Activated CD4-positive, alpha-beta T cell treated with anti-CD3 and anti-CD28 coated beads for 36 hours (primary cell): ENCODE measurements at regions not wholly inside any gene's neighbourhood (a gene's known extent, or its start where the extent isn't known, plus 50 kb on each side); places are given as distances from the start of the nearest gene placed in this dataset.
"Not testable (repeated sequence)": the region's sequence is repeated elsewhere in the genome, so short reads cannot be mapped to it uniquely, and the experiment has no call there.

Experiments
- ATAC-seq: fragments of 200-7000 bp; cut with Tn5 transposase; one replicate; pipeline ENCODE4 v1.10.0; 2021; ENCODE audit warnings: mild to moderate bottlenecking, moderate library complexity
- CTCF ChIA-PET: fragments of 350-600 bp; sonication (Branson Sonifier 250); formaldehyde crosslinking; loops from one replicate; lab custom pipeline; 2021; ENCODE audit warnings: antibody characterized with exemption; lab: Charles Lee
- POLR2A ChIA-PET: fragments of 350-600 bp; sonication (Branson Sonifier 250); formaldehyde crosslinking; loops from one replicate; lab custom pipeline; 2021; ENCODE audit warnings: antibody characterized with exemption, inconsistent platforms; lab: Charles Lee
- DNase-seq: peaks from one replicate; pipeline ENCODE4 v3.0.0-alpha.2; 2020
- H3K27ac Mint-ChIP-seq: one replicate; pipeline ENCODE4 v1.8.0; 2021; ENCODE audit warnings: mixed read lengths
- H3K27me3 Mint-ChIP-seq: one replicate; pipeline ENCODE4 v1.8.0; 2021; ENCODE audit warnings: mixed read lengths
- H3K36me3 Mint-ChIP-seq: one replicate; pipeline ENCODE4 v1.8.0; 2021; ENCODE audit warnings: low read depth, mixed read lengths
- H3K4me1 Mint-ChIP-seq: one replicate; pipeline ENCODE4 v1.8.0; 2021; ENCODE audit warnings: mixed read lengths
- H3K4me3 Mint-ChIP-seq: one replicate; pipeline ENCODE4 v1.8.0; 2021; ENCODE audit warnings: mild to moderate bottlenecking, moderate library complexity, mixed read lengths
- H3K9me3 Mint-ChIP-seq: one replicate; pipeline ENCODE4 v1.8.0; 2021; ENCODE audit warnings: low read depth, mixed read lengths
- intact Hi-C, 2 experiments: fragments of 100-400 bp; cut with DNase I in 1 of 2; cut with micrococcal nuclease in 1 of 2; formaldehyde crosslinking; loops; one replicate each; pipeline versions ENCODE4 v1.14.2 to v1.15.1; 2022 to 2024; cut with DNase I, micrococcal nuclease

DNA sequence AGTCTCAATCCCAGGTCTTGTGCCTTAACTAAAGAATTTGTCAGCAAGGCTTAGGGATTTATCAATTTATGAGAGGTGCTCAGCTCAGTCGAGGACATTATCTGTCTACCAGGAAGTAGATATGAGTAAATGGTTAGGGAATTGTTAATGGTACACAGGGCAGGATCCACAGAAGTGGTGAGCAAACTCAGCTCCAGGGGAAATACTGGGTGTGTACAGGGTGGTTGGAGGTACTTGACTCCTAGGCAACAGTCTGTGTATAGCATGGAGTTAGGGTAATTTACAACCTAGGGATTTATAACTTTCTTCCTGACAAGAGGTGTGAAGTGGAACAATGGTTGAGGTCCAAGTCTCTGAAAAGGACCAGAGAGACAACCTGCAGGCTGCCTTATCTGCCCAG is 123.4 kb upstream of the OR9Q1 start:
- POLR2A ChIA-PET: no interaction called here
- peaks cover 3% of the 10 kb centered on the region for H3K4me1 Mint-ChIP-seq
- no peak for ATAC-seq
- no peaks in the 10 kb centered on the region for H3K36me3 Mint-ChIP-seq
- no peak overlapping the region for H3K4me3 Mint-ChIP-seq
- intact Hi-C loops: no loop called here
- CTCF ChIA-PET: interaction anchor here (0.7 kb wide), 1 partner anchor 422 kb away, joined by 3 read pairs; no protein-coding TSS in a partner anchor
- H3K27ac Mint-ChIP-seq: no peak overlapping the region
- peaks cover 1% of the 10 kb centered on the region for H3K9me3 Mint-ChIP-seq
- peaks cover 23% of the 10 kb centered on the region for H3K27me3 Mint-ChIP-seq
- no peak for DNase-seq

DNA sequence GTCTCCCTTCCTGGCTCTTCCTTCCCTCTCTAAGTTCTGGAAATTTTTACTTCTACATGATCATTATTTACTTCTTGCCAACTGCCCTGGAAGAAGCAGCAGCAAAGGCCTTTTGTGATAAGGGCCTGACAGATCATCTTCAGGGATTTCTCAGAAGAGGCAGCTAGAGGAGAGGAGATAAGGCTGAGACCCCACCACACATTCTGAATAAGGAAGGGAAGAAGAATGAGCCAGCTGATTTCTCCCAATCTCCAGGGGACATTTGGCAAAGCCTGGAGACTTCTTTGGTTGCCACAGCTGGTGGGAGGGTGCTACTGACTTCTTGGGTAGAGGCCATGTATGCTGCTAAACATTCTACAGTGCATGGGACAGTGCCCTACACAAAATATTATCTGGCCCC is 122.4 kb upstream of the OR9Q1 start:
- Mint-ChIP-seq H3K27ac (no peak overlapping the region), H3K27me3 (peaks cover 21% of the 10 kb centered on the region), H3K4me3 (no peak overlapping the region), H3K9me3 (peaks cover 1% of the 10 kb centered on the region), H3K36me3 (no peaks in the 10 kb centered on the region), H3K4me1 (peaks cover 3% of the 10 kb centered on the region)
- ChIA-PET CTCF (interaction anchor here (0.7 kb wide), 1 partner anchor 422 kb away, joined by 3 read pairs; no protein-coding TSS in a partner anchor), POLR2A (no interaction called here)
- ATAC-seq: no peak
- intact Hi-C loops: no loop called here
- DNase-seq: no peak

DNA sequence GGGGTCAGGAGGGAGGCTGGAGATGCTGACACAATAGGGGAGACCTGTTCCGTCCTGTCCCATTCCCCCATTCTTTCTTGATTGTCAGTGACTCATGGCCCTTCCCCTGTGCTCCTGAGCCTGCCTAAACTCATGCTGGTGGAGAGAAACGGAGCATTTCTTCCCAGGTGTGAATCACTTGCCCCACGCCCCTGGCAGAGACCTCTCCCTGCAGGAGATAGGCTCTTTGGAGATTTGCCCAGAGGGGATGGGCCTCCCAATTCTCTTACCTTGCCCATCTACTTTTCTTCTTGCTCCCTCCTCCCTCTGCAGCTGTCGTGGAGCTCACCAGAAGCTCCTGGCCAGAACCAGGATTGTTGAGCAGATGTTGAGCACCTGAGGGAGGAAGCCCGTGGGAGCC is 121.9 kb upstream of the OR9Q1 start:
- Mint-ChIP-seq H3K27ac (no peak overlapping the region), H3K4me3 (no peak overlapping the region), H3K9me3 (peaks cover 1% of the 10 kb centered on the region), H3K36me3 (no peaks in the 10 kb centered on the region), H3K4me1 (peaks cover 3% of the 10 kb centered on the region), H3K27me3 (peaks cover 16% of the 10 kb centered on the region)
- intact Hi-C loops: no loop called here
- CTCF ChIA-PET: no interaction called here
- POLR2A ChIA-PET: no interaction called here
- ATAC-seq: no peak
- DNase-seq: no peak

DNA sequence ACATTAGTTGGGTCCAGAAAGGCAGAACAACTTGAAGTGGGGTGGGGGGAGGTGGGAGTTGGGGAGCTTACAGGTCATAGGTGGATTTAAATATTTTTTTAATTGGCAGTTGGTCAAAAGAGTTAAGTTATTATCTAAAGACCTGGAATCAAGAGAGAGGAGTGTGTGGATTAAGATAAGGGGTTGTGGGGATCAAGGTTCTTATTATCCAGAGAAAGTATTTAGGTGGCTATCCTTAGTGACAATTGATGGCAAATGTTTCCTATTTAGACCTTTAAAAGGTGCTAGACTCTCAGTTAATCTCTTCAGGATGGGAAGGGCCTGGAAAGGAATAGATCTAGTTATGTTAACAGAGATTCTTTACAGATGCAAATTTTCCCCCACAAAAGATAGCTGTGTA is 120.7 kb upstream of the OR9Q1 start:
- intact Hi-C loops: no loop called here
- ChIA-PET CTCF (no interaction called here), POLR2A (interaction anchor here (0.6 kb wide), 1 partner anchor 61 kb away, joined by 3 read pairs; no protein-coding TSS in a partner anchor)
- Mint-ChIP-seq H3K27ac (no peak overlapping the region), H3K9me3 (no peaks in the 10 kb centered on the region), H3K4me3 (no peak overlapping the region), H3K27me3 (peaks cover 10% of the 10 kb centered on the region), H3K4me1 (peaks cover 3% of the 10 kb centered on the region), H3K36me3 (no peaks in the 10 kb centered on the region)
- no peak for DNase-seq
- ATAC-seq: no peak

DNA sequence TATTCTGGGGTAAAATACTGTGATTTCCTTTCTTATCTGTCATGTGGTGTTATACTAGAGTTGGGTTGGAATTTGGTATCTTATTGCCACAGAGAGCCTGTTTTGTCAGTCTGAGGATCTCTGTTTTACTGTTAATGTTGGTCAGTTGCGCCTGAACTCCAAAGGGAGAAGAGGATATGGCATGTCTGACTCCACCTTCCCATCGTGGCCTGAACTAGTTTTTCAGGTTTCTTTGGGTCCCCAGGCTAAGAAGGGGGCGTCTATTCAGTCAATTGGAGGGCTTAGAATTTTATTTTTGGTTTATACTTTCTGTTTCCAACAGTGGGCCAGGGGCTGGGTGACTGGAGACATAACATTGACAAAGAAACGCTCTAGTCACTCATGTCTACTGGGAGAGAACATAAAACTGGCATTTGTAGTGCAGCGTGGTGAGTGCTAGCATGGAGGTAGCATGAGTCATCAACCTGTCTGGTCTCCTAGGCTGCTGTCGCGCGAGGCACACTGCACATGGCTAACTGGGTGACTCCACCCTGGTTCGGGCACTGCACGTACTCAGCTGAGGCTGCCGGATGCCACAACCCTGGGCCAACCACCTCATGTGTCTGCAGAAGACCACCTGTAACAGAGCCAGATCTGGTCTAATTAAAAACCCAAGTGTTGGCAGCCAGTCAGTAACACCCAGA is 120.1 kb upstream of the OR9Q1 start:
- Mint-ChIP-seq H3K9me3 (no peaks in the 10 kb centered on the region), H3K4me1 (peaks cover 2% of the 10 kb centered on the region), H3K27ac (no peak overlapping the region), H3K27me3 (peaks cover 5% of the 10 kb centered on the region), H3K4me3 (no peak overlapping the region), H3K36me3 (no peaks in the 10 kb centered on the region)
- ATAC-seq: peak; percentile 68
- peak; percentile 34 for DNase-seq
- ChIA-PET POLR2A (interaction anchor here (0.6 kb wide), 1 partner anchor 61 kb away, joined by 3 read pairs; no protein-coding TSS in a partner anchor), CTCF (no interaction called here)
- intact Hi-C loops: no loop called here

DNA sequence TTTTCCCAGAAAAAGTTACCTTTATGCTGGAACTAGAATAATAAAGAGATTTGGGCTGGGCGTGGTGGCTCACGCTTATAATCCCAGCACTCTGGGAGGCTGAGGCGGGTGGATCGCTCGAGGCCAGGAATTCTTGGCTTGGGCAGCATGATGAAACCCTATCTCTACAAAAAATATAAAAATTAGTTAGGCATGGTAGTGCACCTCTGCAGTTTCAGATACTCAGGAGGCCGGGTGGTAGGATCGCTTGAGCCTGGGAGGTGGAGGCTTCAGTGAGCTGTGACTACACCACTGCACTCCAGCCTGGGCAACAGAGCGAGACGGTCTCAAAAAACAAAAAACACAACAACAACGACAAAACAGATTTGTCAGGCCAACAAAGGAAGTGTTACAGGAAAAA is 119.3 kb upstream of the OR9Q1 start:
- POLR2A ChIA-PET: no interaction called here
- intact Hi-C loops: no loop called here
- CTCF ChIA-PET: no interaction called here

DNA sequence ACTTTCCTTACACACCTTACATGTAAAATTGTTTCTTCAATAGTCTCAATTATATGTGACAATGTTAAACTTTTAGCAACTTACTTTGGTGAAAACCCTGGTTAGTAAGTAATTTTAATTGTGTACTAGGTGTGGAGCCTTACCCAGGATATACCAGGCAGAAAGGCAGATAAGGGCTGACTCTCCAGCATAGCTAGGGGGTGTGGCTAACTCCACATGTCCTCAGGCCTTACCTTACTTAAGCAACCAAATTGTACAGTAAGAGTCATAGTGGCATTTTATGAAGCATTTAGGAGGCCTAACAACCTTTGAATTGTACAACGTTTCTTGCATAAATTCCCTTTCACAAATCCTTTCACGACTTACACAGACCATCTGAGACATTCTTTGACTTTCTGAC is 118.2 kb upstream of the OR9Q1 start:
- no peak overlapping the region for H3K27ac Mint-ChIP-seq
- no peaks in the 10 kb centered on the region for H3K36me3 Mint-ChIP-seq
- no peaks in the 10 kb centered on the region for H3K9me3 Mint-ChIP-seq
- ChIA-PET CTCF (interaction anchor here (0.9 kb wide), 1 partner anchor 9 kb away, joined by 3 read pairs; no protein-coding TSS in a partner anchor), POLR2A (no interaction called here)
- H3K4me1 Mint-ChIP-seq: no peaks in the 10 kb centered on the region
- no peak for DNase-seq
- H3K4me3 Mint-ChIP-seq: no peak overlapping the region
- no peak for ATAC-seq
- intact Hi-C loops: no loop called here
- H3K27me3 Mint-ChIP-seq: peaks cover 3% of the 10 kb centered on the region

More for the DNA sequence above, 119.3 kb upstream of the OR9Q1 start:
- no peak for ATAC-seq
- Mint-ChIP-seq H3K27me3 (peaks cover 3% of the 10 kb centered on the region), H3K9me3 (no peaks in the 10 kb centered on the region), H3K4me3 (no peak overlapping the region), H3K27ac (no peak overlapping the region), H3K4me1 (no peaks in the 10 kb centered on the region), H3K36me3 (no peaks in the 10 kb centered on the region)
- no peak for DNase-seq

DNA sequence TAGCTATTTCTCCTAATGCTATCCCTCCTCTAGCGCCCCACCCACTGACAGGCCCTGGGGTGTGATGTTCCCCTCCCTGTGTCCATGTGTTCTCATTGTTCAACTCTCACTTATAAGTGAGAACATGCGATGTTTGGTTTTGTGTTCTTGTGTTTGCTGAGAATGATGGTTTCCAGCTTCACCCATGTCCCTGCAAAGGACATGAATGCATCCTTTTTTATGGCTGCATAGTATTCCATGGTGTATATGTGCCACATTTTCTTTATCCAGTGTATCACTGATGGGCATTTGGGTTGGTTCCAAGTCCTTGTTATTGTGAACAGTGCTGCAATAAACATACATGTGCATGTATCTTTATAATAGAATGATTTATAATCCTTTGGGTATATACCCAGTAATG is 115.3 kb upstream of the OR9Q1 start:
- H3K27ac Mint-ChIP-seq, H3K36me3 Mint-ChIP-seq, H3K9me3 Mint-ChIP-seq, H3K4me3 Mint-ChIP-seq, DNase-seq, ATAC-seq, H3K4me1 Mint-ChIP-seq, POLR2A ChIA-PET, H3K27me3 Mint-ChIP-seq, intact Hi-C loops: not testable (repeated sequence)
- CTCF ChIA-PET: interaction anchor here (1.1 kb wide), 1 partner anchor 15 kb away, joined by 4 read pairs; no protein-coding TSS in a partner anchor

DNA sequence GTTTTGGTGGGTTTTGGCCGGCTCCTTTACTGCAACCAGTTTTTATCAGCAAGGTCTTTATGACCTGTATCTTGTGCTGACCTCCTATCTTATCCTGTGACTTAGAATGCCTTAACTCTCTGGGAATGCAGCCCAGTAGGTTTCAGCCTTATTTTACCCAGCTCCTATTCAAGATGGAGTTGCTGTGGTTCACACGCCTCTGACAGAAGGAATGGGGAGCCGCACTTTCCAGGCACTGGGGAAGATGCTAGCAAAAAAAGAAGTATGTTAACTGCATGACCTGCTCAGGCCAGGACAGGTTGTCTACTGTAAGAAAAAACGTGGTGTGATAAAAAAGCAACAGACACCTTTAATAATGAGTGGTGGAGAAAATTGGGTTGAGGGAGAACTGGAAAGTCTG is 112.2 kb upstream of the OR9Q1 start:
- H3K4me3 Mint-ChIP-seq, DNase-seq, ATAC-seq, H3K27ac Mint-ChIP-seq, POLR2A ChIA-PET, H3K27me3 Mint-ChIP-seq, intact Hi-C loops, H3K9me3 Mint-ChIP-seq, H3K36me3 Mint-ChIP-seq, CTCF ChIA-PET, H3K4me1 Mint-ChIP-seq: not testable (repeated sequence)

DNA sequence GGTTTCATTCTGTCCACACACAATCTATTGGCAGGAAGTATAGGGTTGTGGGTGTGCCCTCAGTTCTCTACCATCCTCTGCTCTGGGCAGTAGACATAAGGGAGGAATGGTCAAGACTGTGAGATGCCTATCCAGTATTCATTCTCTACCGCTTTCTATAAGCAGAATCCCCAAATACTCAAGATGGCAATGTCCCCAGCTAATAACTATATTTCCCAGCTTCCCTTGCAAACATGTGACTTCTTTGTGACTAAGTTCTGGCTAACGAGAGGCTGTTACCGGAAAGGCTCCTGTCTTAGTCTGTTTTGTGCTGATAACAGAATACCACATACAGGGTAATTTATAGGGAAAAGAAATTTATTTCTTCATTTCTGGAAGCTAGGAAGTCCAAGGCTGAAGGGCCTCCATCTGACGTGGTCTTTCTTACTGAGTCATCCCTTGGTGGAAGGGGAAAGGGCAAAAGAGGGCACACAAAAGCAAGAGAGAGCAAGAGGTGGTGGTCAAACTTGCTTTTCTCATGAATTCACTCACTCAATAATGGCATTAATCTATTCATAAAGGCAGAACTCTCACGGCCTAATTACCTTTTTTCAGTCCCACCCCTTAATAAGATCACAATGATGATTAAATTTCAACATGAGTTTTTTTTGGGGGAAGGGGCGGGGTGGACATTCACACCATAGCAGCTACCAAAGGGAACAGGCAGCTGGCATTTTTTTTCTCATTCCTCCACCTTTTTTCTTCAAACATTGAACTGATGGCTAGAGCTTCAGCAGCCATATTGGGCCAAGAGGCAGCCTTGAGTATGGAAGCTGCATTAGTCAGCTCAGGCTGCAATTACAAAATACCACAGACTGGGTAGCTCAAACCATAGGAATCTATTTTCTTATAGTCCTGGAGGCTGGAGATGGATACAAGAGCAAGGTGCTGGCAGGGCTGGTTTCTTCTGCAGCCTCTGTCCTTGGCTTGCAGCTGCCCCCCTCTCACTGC is 109.7 kb upstream of the OR9Q1 start:
- CTCF ChIA-PET: no interaction called here
- H3K27me3 Mint-ChIP-seq: peaks cover 4% of the 10 kb centered on the region

DNA sequence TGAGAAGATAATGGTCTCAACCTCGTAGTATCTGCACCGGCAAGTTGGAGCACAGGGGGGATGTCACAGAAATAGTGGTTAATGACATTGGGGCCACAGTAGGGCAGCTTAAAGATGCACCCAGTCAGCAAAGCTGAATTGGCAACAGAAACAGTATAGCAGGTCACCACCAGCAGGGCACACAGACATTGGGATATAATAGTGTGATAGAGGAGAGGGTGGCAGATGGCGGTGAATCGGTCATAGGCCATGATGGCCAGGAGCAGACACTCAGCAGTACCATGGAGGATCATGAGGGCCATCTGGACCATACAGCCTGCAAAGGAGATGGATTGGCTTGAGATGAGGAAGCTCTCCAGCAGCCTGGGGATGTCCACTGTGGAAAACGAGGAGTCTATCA is 106.0 kb upstream of the OR9Q1 start:
- no peaks in the 10 kb centered on the region for H3K36me3 Mint-ChIP-seq
- peaks cover 4% of the 10 kb centered on the region for H3K27me3 Mint-ChIP-seq
- ChIA-PET CTCF (no interaction called here), POLR2A (no interaction called here)
- H3K9me3 Mint-ChIP-seq: no peaks in the 10 kb centered on the region
- DNase-seq (no peak), ATAC-seq (no peak)
- intact Hi-C loops: no loop called here
- H3K27ac Mint-ChIP-seq: no peak overlapping the region
- H3K4me1 Mint-ChIP-seq: no peaks in the 10 kb centered on the region
- H3K4me3 Mint-ChIP-seq: no peak overlapping the region

More for the DNA sequence above, 109.7 kb upstream of the OR9Q1 start:
- H3K27ac Mint-ChIP-seq: no peak overlapping the region
- H3K4me3 Mint-ChIP-seq: no peak overlapping the region
- POLR2A ChIA-PET: interaction anchor here (0.7 kb wide), 1 partner anchor 65 kb away, joined by 3 read pairs; no protein-coding TSS in a partner anchor
- H3K4me1 Mint-ChIP-seq: no peaks in the 10 kb centered on the region
- intact Hi-C loops: no loop called here
- H3K9me3 Mint-ChIP-seq: no peaks in the 10 kb centered on the region
- no peak for ATAC-seq
- no peak for DNase-seq
- no peaks in the 10 kb centered on the region for H3K36me3 Mint-ChIP-seq
